Endothelial cell of umbilical vein (primary cell): ENCODE measurements at regions not wholly inside any gene's neighbourhood (a gene's known extent, or its start where the extent isn't known, plus 50 kb on each side); places are given as distances from the start of the nearest gene placed in this dataset.

Source experiments
- BruUV-seq: library from RNA; stranded (reverse); fragments of 400-500 nt; replicated peaks from 2 replicates; lab custom pipeline; 2021; lab: Mats Ljungman, UMichigan
- CTCF ChIA-PET: fragments of 300-600, 350-600 bp; sonication (Branson Sonifier 250); formaldehyde crosslinking; loops from one replicate; lab custom pipeline; 2021; ENCODE audit warnings: antibody characterized with exemption, inconsistent platforms; lab: Charles Lee
- POLR2A ChIA-PET: fragments of 300-600, 350-600 bp; sonication (Branson Sonifier 250); formaldehyde crosslinking; loops from one replicate; lab custom pipeline; 2021; ENCODE audit warnings: antibody characterized with exemption, inconsistent platforms; lab: Charles Lee
- DNase-seq: peaks from one replicate; pipeline ENCODE4 v3.0.0-alpha.2; 2011; ENCODE audit warnings: low read depth, low spot score
- FAIRE-seq: peaks from 2 replicates; lab custom pipeline; 2011; peaks lifted over from hg19 to GRCh38; lab: Jason Lieb, UNC
- H2AFZ ChIP-seq: 2 replicates; pipeline ENCODE4 v1.6.0; 2012; ENCODE audit warnings: low read depth, low read length, control low read depth, inconsistent platforms
- H3K27ac ChIP-seq: 2 replicates; pipeline ENCODE4 v1.5.1; 2011; ENCODE audit warnings: low read depth, mild to moderate bottlenecking, control low read depth, low read length, moderate library complexity; ENCODE audit not compliant: insufficient read depth
- H3K27me3 ChIP-seq, 2 experiments: 2 replicates each; pipeline versions ENCODE4 v1.6.0 to v1.6.1; 2011; ENCODE audit warnings: low read length in 2 of 2, mixed read lengths in 1 of 2; ENCODE audit not compliant: control insufficient read depth in 2 of 2, insufficient read depth in 2 of 2
- H3K36me3 ChIP-seq, 2 experiments: 2 replicates in 1 of 2; 3 replicates in 1 of 2; pipeline ENCODE4 v1.5.1; 2011; ENCODE audit warnings: low read length in 2 of 2, mild to moderate bottlenecking in 1 of 2, moderate library complexity in 1 of 2; ENCODE audit not compliant: control insufficient read depth in 2 of 2, insufficient read depth in 2 of 2; ENCODE audit errors: extremely low read depth in 1 of 2
- H3K4me1 ChIP-seq: 3 replicates; pipeline ENCODE4 v1.5.1; 2011; ENCODE audit warnings: mild to moderate bottlenecking, low read length; ENCODE audit not compliant: control insufficient read depth, insufficient read depth; ENCODE audit errors: extremely low read depth
- H3K4me2 ChIP-seq: 2 replicates; pipeline ENCODE4 v1.6.1; 2011; ENCODE audit warnings: low read length, control low read depth, mixed read lengths; ENCODE audit not compliant: insufficient read depth
- H3K4me3 ChIP-seq, 3 experiments: fragments of 200-600 bp in 1 of 3; sonication (generic), shearing (Covaris generic) in 1 of 3; replicated peaks in 1 of 3; 2 replicates each; pipeline ENCODE4 v1.5.1; 2011 to 2016; ENCODE audit warnings: control low read depth in 3 of 3, low read length in 3 of 3, mild to moderate bottlenecking in 2 of 3, inconsistent platforms in 1 of 3, low read depth in 1 of 3, moderate library complexity in 1 of 3; ENCODE audit not compliant: insufficient read depth in 1 of 3
- H3K79me2 ChIP-seq: 2 replicates; pipeline ENCODE4 v1.6.0; 2012; ENCODE audit warnings: low read length, inconsistent platforms; ENCODE audit not compliant: control insufficient read depth, insufficient read depth
- H3K9ac ChIP-seq: replicated peaks from 2 replicates; pipeline ENCODE3; 2011; ENCODE audit warnings: low read length, control low read depth; ENCODE audit not compliant: insufficient read depth; ENCODE audit errors: extremely low read depth
- H3K9me1 ChIP-seq: replicated peaks from 3 replicates; pipeline ENCODE4 v1.6.0; 2011; ENCODE audit warnings: mild to moderate bottlenecking, low read length; ENCODE audit not compliant: control insufficient read depth, insufficient read depth; ENCODE audit errors: extremely low read depth
- H3K9me3 ChIP-seq: replicated peaks from 2 replicates; pipeline ENCODE4 v1.5.1; 2012; ENCODE audit warnings: low read length, inconsistent platforms; ENCODE audit not compliant: control insufficient read depth, insufficient read depth
- H4K20me1 ChIP-seq: replicated peaks from 2 replicates; pipeline ENCODE3; 2011; ENCODE audit warnings: mild to moderate bottlenecking, low read length; ENCODE audit not compliant: control insufficient read depth, insufficient read depth; ENCODE audit errors: extremely low read depth
- CTCF ChIP-seq, 2 donors: IDR thresholded peaks; 1 replicate in 1 of 2; 2 replicates in 1 of 2; pipeline ENCODE4 v1.5.1; 2011; ENCODE audit warnings: low read length in 2 of 2, mild to moderate bottlenecking in 2 of 2, moderate library complexity in 2 of 2, control low read depth in 1 of 2, inconsistent platforms in 1 of 2, low read depth in 1 of 2; ENCODE audit not compliant: insufficient read depth in 1 of 2; ENCODE audit errors: extremely low read depth in 1 of 2
- EZH2 ChIP-seq: IDR thresholded peaks from 2 replicates; pipeline ENCODE4 v1.6.1; 2012; ENCODE audit warnings: borderline replicate concordance, low read depth, mild to moderate bottlenecking, moderate library complexity, low read length, inconsistent platforms; ENCODE audit not compliant: severe bottlenecking
- FOS ChIP-seq: IDR thresholded peaks from 2 replicates; pipeline ENCODE4 v1.6.1; 2011; ENCODE audit warnings: mild to moderate bottlenecking, low read length, moderate library complexity, borderline replicate concordance; ENCODE audit not compliant: insufficient read depth
- GATA2 ChIP-seq: IDR thresholded peaks from 2 replicates; pipeline ENCODE4 v1.7.0; 2011; ENCODE audit warnings: low read depth, mild to moderate bottlenecking, moderate library complexity, mixed read lengths, low read length; ENCODE audit not compliant: insufficient read length, insufficient read depth
- JUN ChIP-seq: IDR thresholded peaks from 2 replicates; pipeline ENCODE4 v1.6.1; 2011; ENCODE audit warnings: borderline replicate concordance, low read depth; ENCODE audit not compliant: insufficient read length, insufficient read depth
- MAX ChIP-seq: IDR thresholded peaks from 2 replicates; pipeline ENCODE4 v1.6.1; 2011; ENCODE audit not compliant: insufficient read depth, insufficient read length
- MYC ChIP-seq: IDR thresholded peaks from one replicate; pipeline ENCODE4 v1.6.1; 2011; ENCODE audit warnings: mild to moderate bottlenecking, low read depth, low read length
- POLR2A ChIP-seq: IDR thresholded peaks from 2 replicates; pipeline ENCODE4 v1.6.1; 2012; ENCODE audit warnings: low read depth, mild to moderate bottlenecking, control low read depth, low read length
- POLR2AphosphoS5 ChIP-seq: IDR thresholded peaks from 2 replicates; pipeline ENCODE4 v1.6.1; 2012; ENCODE audit warnings: low read depth, mild to moderate bottlenecking, control low read depth, low read length, moderate library complexity; ENCODE audit not compliant: insufficient read depth
- dilution Hi-C: fragments of 300-500 bp; cut with MboI; formaldehyde crosslinking; loops from one replicate; pipeline ENCODE4 v1.15.0; 2019; ENCODE audit warnings: low sequenced_read_pairs; ENCODE audit not compliant: extremely low pct_ligation_motif_present
- intact Hi-C: fragments of 100-400 bp; cut with micrococcal nuclease; formaldehyde crosslinking; loops from one replicate; pipeline ENCODE4 v1.10.0; 2022

GRCh38 chr4:153905231-153905630 lies 116.3 kb upstream of the SFRP2 start:
- no peaks in the 10 kb centered on the region for H3K79me2 ChIP-seq
- H4K20me1 ChIP-seq: no peaks in the 10 kb centered on the region
- ChIA-PET CTCF (no interaction called here), POLR2A (no interaction called here)
- H2AFZ ChIP-seq: no peak overlapping the region
- no peak overlapping the region for H3K9ac ChIP-seq
- H3K36me3 ChIP-seq: no peaks in the 10 kb centered on the region
- TF ChIP-seq POLR2A (no peak), MAX (no peak), CTCF (IDR thresholded peaks at IDR 0.05; ENCODE audit: extremely low read depth in 1 of 2, insufficient read depth in 1 of 2, low read depth in 1 of 2, low read length in 2 of 2) (no peak), FOS (no peak), GATA2 (no peak), POLR2AphosphoS5 (no peak), JUN (no peak), EZH2 (no peak), MYC (no peak)
- H3K4me1 ChIP-seq: no peaks in the 10 kb centered on the region
- no peak overlapping the region for H3K4me2 ChIP-seq
- DNase-seq (no peak), FAIRE-seq (no peak)
- no TSS peak for BruUV-seq
- H3K27me3 ChIP-seq: no peaks in the 10 kb centered on the region
- intact Hi-C loops (no loop called here), dilution Hi-C loops (no loop called here)
- H3K9me3 ChIP-seq: peaks cover 4% of the 10 kb centered on the region
- no peak overlapping the region for H3K27ac ChIP-seq
- H3K4me3 ChIP-seq: no peak overlapping the region
- H3K9me1 ChIP-seq: no peaks in the 10 kb centered on the region
